ENCODE measurements at regions not wholly inside any gene's neighbourhood (a gene's known extent, or its start where the extent isn't known, plus 50 kb on each side); places are given as distances from the start of the nearest gene placed in this dataset.

GRCh38 chr1:101299710-101300109, 62.9 kb downstream of the S1PR1 start:
- under 1% methylated on average over 3 of the region's 3 CpGs for WGBS (ENCODE audit: missing lambda C conversion rate)
- H3K4me2 ChIP-seq: no peak overlapping the region
- FAIRE-seq (no peak), ATAC-seq (no peak), DNase-seq (ENCODE audit: low read depth in 1 of 2, low spot score in 1 of 2) (no peak)
- no peaks in the 10 kb centered on the region for H3K4me1 ChIP-seq
- H3K4me3 ChIP-seq: no peak overlapping the region
- no peaks in the 10 kb centered on the region for H3K9me3 ChIP-seq
- ChIA-PET CTCF (interaction anchor here (3.1 to 5.3 kb wide), 2 partner anchors 10 to 12 kb away, joined by 14 to 26 read pairs; no protein-coding TSS in a partner anchor), POLR2A (no interaction called here)
- TF ChIP-seq, protein P1, sequence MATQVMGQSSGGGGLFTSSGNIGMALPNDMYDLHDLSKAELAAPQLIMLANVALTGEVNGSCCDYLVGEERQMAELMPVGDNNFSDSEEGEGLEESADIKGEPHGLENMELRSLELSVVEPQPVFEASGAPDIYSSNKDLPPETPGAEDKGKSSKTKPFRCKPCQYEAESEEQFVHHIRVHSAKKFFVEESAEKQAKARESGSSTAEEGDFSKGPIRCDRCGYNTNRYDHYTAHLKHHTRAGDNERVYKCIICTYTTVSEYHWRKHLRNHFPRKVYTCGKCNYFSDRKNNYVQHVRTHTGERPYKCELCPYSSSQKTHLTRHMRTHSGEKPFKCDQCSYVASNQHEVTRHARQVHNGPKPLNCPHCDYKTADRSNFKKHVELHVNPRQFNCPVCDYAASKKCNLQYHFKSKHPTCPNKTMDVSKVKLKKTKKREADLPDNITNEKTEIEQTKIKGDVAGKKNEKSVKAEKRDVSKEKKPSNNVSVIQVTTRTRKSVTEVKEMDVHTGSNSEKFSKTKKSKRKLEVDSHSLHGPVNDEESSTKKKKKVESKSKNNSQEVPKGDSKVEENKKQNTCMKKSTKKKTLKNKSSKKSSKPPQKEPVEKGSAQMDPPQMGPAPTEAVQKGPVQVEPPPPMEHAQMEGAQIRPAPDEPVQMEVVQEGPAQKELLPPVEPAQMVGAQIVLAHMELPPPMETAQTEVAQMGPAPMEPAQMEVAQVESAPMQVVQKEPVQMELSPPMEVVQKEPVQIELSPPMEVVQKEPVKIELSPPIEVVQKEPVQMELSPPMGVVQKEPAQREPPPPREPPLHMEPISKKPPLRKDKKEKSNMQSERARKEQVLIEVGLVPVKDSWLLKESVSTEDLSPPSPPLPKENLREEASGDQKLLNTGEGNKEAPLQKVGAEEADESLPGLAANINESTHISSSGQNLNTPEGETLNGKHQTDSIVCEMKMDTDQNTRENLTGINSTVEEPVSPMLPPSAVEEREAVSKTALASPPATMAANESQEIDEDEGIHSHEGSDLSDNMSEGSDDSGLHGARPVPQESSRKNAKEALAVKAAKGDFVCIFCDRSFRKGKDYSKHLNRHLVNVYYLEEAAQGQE (IDR thresholded peaks at IDR 0.05): no peak
- no peak for TF ChIP-seq RCOR1 (IDR thresholded peaks at IDR 0.05; ENCODE audit: low read depth, low read length)
- TF ChIP-seq BCL3 (IDR thresholded peaks at IDR 0.05): no peak
- no peak overlapping the region for H3K27ac ChIP-seq

GRCh38 chr1:101300916-101301315, 64.1 kb downstream of the S1PR1 start:
- 34% methylated on average over 7 of the region's 7 CpGs for WGBS (ENCODE audit: missing lambda C conversion rate)
- TF ChIP-seq, protein P2, sequence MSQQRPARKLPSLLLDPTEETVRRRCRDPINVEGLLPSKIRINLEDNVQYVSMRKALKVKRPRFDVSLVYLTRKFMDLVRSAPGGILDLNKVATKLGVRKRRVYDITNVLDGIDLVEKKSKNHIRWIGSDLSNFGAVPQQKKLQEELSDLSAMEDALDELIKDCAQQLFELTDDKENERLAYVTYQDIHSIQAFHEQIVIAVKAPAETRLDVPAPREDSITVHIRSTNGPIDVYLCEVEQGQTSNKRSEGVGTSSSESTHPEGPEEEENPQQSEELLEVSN (IDR thresholded peaks at IDR 0.05; ENCODE audit: borderline replicate concordance, low read depth): no peak
- TF ChIP-seq MAX (IDR thresholded peaks at IDR 0.05): no peak
- Histone ChIP-seq H3K27ac (no peak overlapping the region), H3K4me3 (no peak overlapping the region), H3K9me3 (no peaks in the 10 kb centered on the region), H3K4me1 (no peaks in the 10 kb centered on the region), H3K4me2 (no peak overlapping the region)
- DNase-seq (ENCODE audit: low read depth in 1 of 2, low spot score in 1 of 2): no peak
- no peak for FAIRE-seq
- POLR2A ChIA-PET: no interaction called here
- CTCF ChIA-PET: interaction anchor here (0.6 to 5.3 kb wide), 3 partner anchors 9 to 141 kb away, joined by 3 to 26 read pairs (median 14); no protein-coding TSS in a partner anchor
- ATAC-seq: no peak

GRCh38 chr1:101301446-101302057, 64.7 kb downstream of the S1PR1 start:
- POLR2A ChIA-PET: no interaction called here
- no peak overlapping the region for H3K27ac ChIP-seq
- ATAC-seq: no peak
- DNase-seq (ENCODE audit: low read depth in 1 of 2, low spot score in 1 of 2): no peak
- no peak for TF ChIP-seq HOXA7 (CRISPR knock-in tag; IDR thresholded peaks at IDR 0.05)
- no peak for TF ChIP-seq KDM1A (IDR thresholded peaks at IDR 0.05; ENCODE audit: low read depth)
- TF ChIP-seq CHD4 (IDR thresholded peaks at IDR 0.05; ENCODE audit: borderline replicate concordance): no peak
- no peak for TF ChIP-seq SREBF2 (IDR thresholded peaks at IDR 0.05)
- no peak for TF ChIP-seq POLR2A (IDR thresholded peaks at IDR 0.05; ENCODE audit: low read length)
- no peak for TF ChIP-seq HDAC2 (IDR thresholded peaks at IDR 0.05)
- TF ChIP-seq, protein P1 (IDR thresholded peaks at IDR 0.05): no peak
- TF ChIP-seq MYC (IDR thresholded peaks at IDR 0.05; ENCODE audit: borderline replicate concordance, low read length): no peak
- no peak for TF ChIP-seq RFX5 (IDR thresholded peaks at IDR 0.05)
- no peak overlapping the region for H3K4me3 ChIP-seq
- no peak overlapping the region for H3K4me2 ChIP-seq
- no peaks in the 10 kb centered on the region for H3K9me3 ChIP-seq
- no peak for FAIRE-seq
- H3K4me1 ChIP-seq: no peaks in the 10 kb centered on the region
- CTCF ChIA-PET: interaction anchor here (3.1 to 5.3 kb wide), 2 partner anchors 8 to 13 kb away, joined by 14 to 26 read pairs; no protein-coding TSS in a partner anchor
- WGBS (ENCODE audit: missing lambda C conversion rate): 33% methylated on average over 6 of the region's 6 CpGs

Data from A549 (cell line).